HG02678 (cell line): ENCODE measurements at regions not wholly inside any gene's neighbourhood (a gene's known extent, or its start where the extent isn't known, plus 50 kb on each side); places are given as distances from the start of the nearest gene placed in this dataset.
"Not testable (repeated sequence)": the region's sequence is repeated elsewhere in the genome, so short reads cannot be mapped to it uniquely, and the experiment has no call there.

Experiments used
- ATAC-seq: cut with Tn5 transposase; IDR thresholded peaks from one replicate; pipeline ENCODE4 v1.9.1; 2021; ENCODE audit warnings: mild to moderate bottlenecking, moderate library complexity; ENCODE audit not compliant: unreplicated experiment

- no peak for ATAC-seq
Measured at GRCh38 chr3:29176501-29176900, 104.4 kb upstream of the RBMS3 start.

GRCh38 chr3:29178809-29179793, 101.8 kb upstream of the RBMS3 start:
- ATAC-seq = no peak

GRCh38 chr3:29181149-29181780, 99.6 kb upstream of the RBMS3 start:
- no peak for ATAC-seq

GRCh38 chr3:29181872-29182271, 99.0 kb upstream of the RBMS3 start:
- ATAC-seq = no peak

- ATAC-seq = not testable (repeated sequence)
Measured at GRCh38 chr3:29182828-29183227, 98.0 kb upstream of the RBMS3 start.

- ATAC-seq = no peak
Measured at GRCh38 chr3:29183346-29184087, 97.4 kb upstream of the RBMS3 start.

GRCh38 chr3:29185706-29186105, 95.2 kb upstream of the RBMS3 start:
- ATAC-seq = no peak

- ATAC-seq = no peak
Measured at GRCh38 chr3:29186131-29186599, 94.7 kb upstream of the RBMS3 start.

GRCh38 chr3:29186982-29187725, 93.7 kb upstream of the RBMS3 start:
- ATAC-seq = no peak

GRCh38 chr3:29189328-29189727, 91.5 kb upstream of the RBMS3 start:
- no peak for ATAC-seq

GRCh38 chr3:29194139-29194538, 86.7 kb upstream of the RBMS3 start:
- ATAC-seq = no peak

GRCh38 chr3:29195056-29195455, 85.8 kb upstream of the RBMS3 start:
- no peak for ATAC-seq

GRCh38 chr3:29201604-29202003, 79.3 kb upstream of the RBMS3 start:
- no peak for ATAC-seq

GRCh38 chr3:29202378-29202777, 78.5 kb upstream of the RBMS3 start:
- no peak for ATAC-seq

GRCh38 chr3:29203851-29204250, 77.0 kb upstream of the RBMS3 start:
- no peak for ATAC-seq

- ATAC-seq = no peak
Measured at GRCh38 chr3:29207427-29207826, 73.4 kb upstream of the RBMS3 start.

GRCh38 chr3:29212789-29213433, 68.0 kb upstream of the RBMS3 start:
- ATAC-seq = no peak

GRCh38 chr3:29214009-29214658, 66.7 kb upstream of the RBMS3 start:
- no peak for ATAC-seq

GRCh38 chr3:29215948-29216347, 64.9 kb upstream of the RBMS3 start:
- no peak for ATAC-seq

- ATAC-seq = no peak
Measured at GRCh38 chr3:29226706-29227105, 54.2 kb upstream of the RBMS3 start.
